ENCODE measurements at regions not wholly inside any gene's neighbourhood (a gene's known extent, or its start where the extent isn't known, plus 50 kb on each side); places are given as distances from the start of the nearest gene placed in this dataset.

DNA sequence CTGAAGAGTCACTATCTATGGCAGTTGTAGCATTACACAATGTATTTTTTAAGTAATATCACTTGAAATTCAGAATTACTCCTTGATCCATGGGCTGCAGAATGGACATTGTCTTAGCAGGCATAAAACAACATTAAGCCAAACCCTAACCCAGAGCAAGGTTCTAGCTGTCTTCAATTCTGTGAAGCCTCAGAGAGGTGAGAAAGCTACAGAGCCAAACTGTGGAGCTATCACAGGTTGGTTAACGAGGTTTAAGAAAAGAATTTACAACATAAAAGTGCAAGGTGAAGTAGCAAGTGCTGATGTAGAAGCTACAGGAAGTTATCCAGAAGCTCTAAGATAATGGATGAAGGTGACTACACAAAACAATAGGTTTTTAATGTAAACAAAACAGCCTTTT, 582.7 kb upstream of the POT1 start:
- TF ChIP-seq, protein P1, sequence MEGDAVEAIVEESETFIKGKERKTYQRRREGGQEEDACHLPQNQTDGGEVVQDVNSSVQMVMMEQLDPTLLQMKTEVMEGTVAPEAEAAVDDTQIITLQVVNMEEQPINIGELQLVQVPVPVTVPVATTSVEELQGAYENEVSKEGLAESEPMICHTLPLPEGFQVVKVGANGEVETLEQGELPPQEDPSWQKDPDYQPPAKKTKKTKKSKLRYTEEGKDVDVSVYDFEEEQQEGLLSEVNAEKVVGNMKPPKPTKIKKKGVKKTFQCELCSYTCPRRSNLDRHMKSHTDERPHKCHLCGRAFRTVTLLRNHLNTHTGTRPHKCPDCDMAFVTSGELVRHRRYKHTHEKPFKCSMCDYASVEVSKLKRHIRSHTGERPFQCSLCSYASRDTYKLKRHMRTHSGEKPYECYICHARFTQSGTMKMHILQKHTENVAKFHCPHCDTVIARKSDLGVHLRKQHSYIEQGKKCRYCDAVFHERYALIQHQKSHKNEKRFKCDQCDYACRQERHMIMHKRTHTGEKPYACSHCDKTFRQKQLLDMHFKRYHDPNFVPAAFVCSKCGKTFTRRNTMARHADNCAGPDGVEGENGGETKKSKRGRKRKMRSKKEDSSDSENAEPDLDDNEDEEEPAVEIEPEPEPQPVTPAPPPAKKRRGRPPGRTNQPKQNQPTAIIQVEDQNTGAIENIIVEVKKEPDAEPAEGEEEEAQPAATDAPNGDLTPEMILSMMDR (IDR thresholded peaks at IDR 0.05; ENCODE audit: insufficient read depth, low read length, poor library complexity, severe bottlenecking), result no peak
- TF ChIP-seq EZH2phosphoT487 (conservative IDR thresholded peaks at IDR 0.05; ENCODE audit: low read length), result no peak
